ENCODE measurements at regions not wholly inside any gene's neighbourhood (a gene's known extent, or its start where the extent isn't known, plus 50 kb on each side); places are given as distances from the start of the nearest gene placed in this dataset.

- no peak for DNase-seq (ENCODE audit: low read depth)
Measured at GRCh38 chr12:93015871-93016751, 87.0 kb upstream of the EEA1 start.

- no peak for DNase-seq (ENCODE audit: low read depth)
Measured at GRCh38 chr12:93016752-93017350, 87.8 kb upstream of the EEA1 start.

GRCh38 chr12:93018610-93019009 is 89.5 kb upstream of the EEA1 start:
- no peak for DNase-seq (ENCODE audit: low read depth)

- DNase-seq (ENCODE audit: low read depth), result no peak
Measured at GRCh38 chr12:93019212-93019927, 90.3 kb upstream of the EEA1 start.

- DNase-seq (ENCODE audit: low read depth), result no peak
Measured at GRCh38 chr12:93019975-93020630, 91.0 kb upstream of the EEA1 start.

GRCh38 chr12:93020631-93021597 is 91.8 kb upstream of the EEA1 start:
- DNase-seq (ENCODE audit: low read depth), result no peak

GRCh38 chr12:93022603-93023340 is 93.7 kb upstream of the EEA1 start:
- DNase-seq (ENCODE audit: low read depth), result no peak

GRCh38 chr12:93025145-93026103 is 96.3 kb upstream of the EEA1 start:
- peak; percentile 50 for DNase-seq (ENCODE audit: low read depth)

- no peak for DNase-seq (ENCODE audit: low read depth)
Measured at GRCh38 chr12:93027041-93027440, 97.9 kb upstream of the EEA1 start.

- DNase-seq (ENCODE audit: low read depth), result no peak
Measured at GRCh38 chr12:93029091-93029490, 100.0 kb upstream of the EEA1 start.

GRCh38 chr12:93031028-93031427 is 101.9 kb upstream of the EEA1 start:
- no peak for DNase-seq (ENCODE audit: low read depth)

GRCh38 chr12:93032758-93033157 is 103.7 kb upstream of the EEA1 start:
- no peak for DNase-seq (ENCODE audit: low read depth)

GRCh38 chr12:93033948-93034347 is 104.9 kb upstream of the EEA1 start:
- no peak for DNase-seq (ENCODE audit: low read depth)

- DNase-seq (ENCODE audit: low read depth), result no peak
Measured at GRCh38 chr12:93039062-93039461, 110.0 kb upstream of the EEA1 start.

GRCh38 chr12:93039930-93040329 is 110.8 kb upstream of the EEA1 start:
- DNase-seq (ENCODE audit: low read depth), result no peak

GRCh38 chr12:93040367-93040766 is 111.3 kb upstream of the EEA1 start:
- no peak for DNase-seq (ENCODE audit: low read depth)

GRCh38 chr12:93041416-93041815 is 112.3 kb upstream of the EEA1 start:
- DNase-seq (ENCODE audit: low read depth), result no peak

GRCh38 chr12:93042283-93042682 is 113.2 kb upstream of the EEA1 start:
- DNase-seq (ENCODE audit: low read depth), result no peak

- no peak for DNase-seq (ENCODE audit: low read depth)
Measured at GRCh38 chr12:93042684-93043083, 113.6 kb upstream of the EEA1 start.
